ENCODE measurements at regions not wholly inside any gene's neighbourhood (a gene's known extent, or its start where the extent isn't known, plus 50 kb on each side); places are given as distances from the start of the nearest gene placed in this dataset.

DNA sequence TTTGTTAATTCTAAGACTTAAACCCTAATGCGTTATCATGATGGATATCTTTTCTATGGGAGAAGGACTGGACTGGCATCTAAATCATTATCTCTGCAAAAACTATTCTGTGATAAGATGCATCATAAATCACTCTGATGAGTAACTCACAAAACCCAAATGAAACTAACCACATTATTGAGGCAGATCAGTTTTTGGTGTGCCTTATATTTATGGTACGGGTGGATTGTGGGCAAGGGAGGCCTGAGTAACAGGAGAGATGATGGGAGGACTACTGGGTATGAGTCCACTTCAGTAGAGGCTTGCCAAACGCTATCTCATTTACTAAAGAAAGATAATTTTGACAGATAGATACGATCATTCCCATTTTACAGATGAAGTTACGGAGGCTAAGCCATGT lies 66.4 kb upstream of the GUCY1A1 start:
- TF ChIP-seq EZH2 (IDR thresholded peaks at IDR 0.05; ENCODE audit: borderline replicate concordance, low read depth, low read length, severe bottlenecking), result no peak
- no peak for TF ChIP-seq CTCF (IDR thresholded peaks at IDR 0.05; ENCODE audit: borderline replicate concordance, extremely low read depth, low read length, poor library complexity, severe bottlenecking)
